ENCODE measurements at regions not wholly inside any gene's neighbourhood (a gene's known extent, or its start where the extent isn't known, plus 50 kb on each side); places are given as distances from the start of the nearest gene placed in this dataset.

DNA sequence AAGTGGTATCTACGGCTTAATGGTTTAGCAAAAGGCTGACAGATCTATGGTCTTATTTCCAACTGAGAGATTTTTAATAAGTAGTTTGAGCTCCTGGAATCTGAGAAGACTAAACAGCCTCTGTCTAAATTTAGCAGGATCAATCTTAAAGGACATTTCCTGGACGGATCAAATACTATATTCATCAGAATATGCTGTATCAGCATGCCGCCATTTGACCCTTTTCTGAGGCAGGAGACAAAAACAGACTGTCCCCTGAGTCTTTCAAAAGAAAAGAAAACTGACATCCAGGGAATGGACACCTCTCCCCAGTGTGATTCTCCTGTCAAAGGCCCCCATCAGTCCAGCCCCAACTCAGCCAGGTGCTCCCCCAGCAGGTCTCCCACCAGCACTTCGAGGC lies 443.7 kb downstream of the GXYLT1 start:
- TF ChIP-seq CTCF (IDR thresholded peaks at IDR 0.05 in 4 of 5, conservative IDR thresholded peaks at IDR 0.05 in 1 of 5) (no peak), POLR2A (IDR thresholded peaks at IDR 0.05) (no peak)

Data from gastrocnemius medialis (tissue), 4 donors.